ENCODE measurements at regions not wholly inside any gene's neighbourhood (a gene's known extent, or its start where the extent isn't known, plus 50 kb on each side); places are given as distances from the start of the nearest gene placed in this dataset.

GRCh38 chr18:33836564-33836963, 258.5 kb downstream of the ASXL3 start:
- H3K4me1 ChIP-seq = no peaks in the 10 kb centered on the region
- H3K9me3 ChIP-seq = no peaks in the 10 kb centered on the region
- no peak overlapping the region for H3K27ac ChIP-seq
- no peak for ATAC-seq
- DNase-seq = no peak
- TF ChIP-seq CTCF (IDR thresholded peaks at IDR 0.05) = no peak
- H3K4me3 ChIP-seq = no peak overlapping the region
- H3K27me3 ChIP-seq = no peaks in the 10 kb centered on the region
- intact Hi-C loops (cut with DNase I) = no loop called here
- no peaks in the 10 kb centered on the region for H3K36me3 ChIP-seq

GRCh38 chr18:33835419-33835818, 257.4 kb downstream of the ASXL3 start:
- no peak for ATAC-seq
- no peak for TF ChIP-seq CTCF (IDR thresholded peaks at IDR 0.05)
- intact Hi-C loops (cut with DNase I) = no loop called here
- no peaks in the 10 kb centered on the region for H3K27me3 ChIP-seq
- no peak overlapping the region for H3K27ac ChIP-seq
- no peak for DNase-seq
- no peaks in the 10 kb centered on the region for H3K36me3 ChIP-seq
- no peak overlapping the region for H3K4me3 ChIP-seq
- no peaks in the 10 kb centered on the region for H3K4me1 ChIP-seq
- H3K9me3 ChIP-seq = no peaks in the 10 kb centered on the region

GRCh38 chr18:33833842-33834241, 255.8 kb downstream of the ASXL3 start:
- H3K9me3 ChIP-seq = no peaks in the 10 kb centered on the region
- H3K4me1 ChIP-seq = no peaks in the 10 kb centered on the region
- H3K4me3 ChIP-seq = no peak overlapping the region
- intact Hi-C loops (cut with DNase I) = no loop called here
- H3K36me3 ChIP-seq = no peaks in the 10 kb centered on the region
- DNase-seq = no peak
- ATAC-seq = no peak
- H3K27me3 ChIP-seq = no peaks in the 10 kb centered on the region
- no peak overlapping the region for H3K27ac ChIP-seq
- no peak for TF ChIP-seq CTCF (IDR thresholded peaks at IDR 0.05)

GRCh38 chr18:33831424-33831823, 253.4 kb downstream of the ASXL3 start:
- Histone ChIP-seq H3K27ac (no peak overlapping the region), H3K9me3 (no peaks in the 10 kb centered on the region), H3K4me1 (no peaks in the 10 kb centered on the region), H3K4me3 (no peak overlapping the region), H3K27me3 (no peaks in the 10 kb centered on the region), H3K36me3 (no peaks in the 10 kb centered on the region)
- intact Hi-C loops (cut with DNase I) = no loop called here
- TF ChIP-seq CTCF (IDR thresholded peaks at IDR 0.05) = no peak
- DNase-seq (no peak), ATAC-seq (no peak)

- no peaks in the 10 kb centered on the region for H3K36me3 ChIP-seq
- ATAC-seq (no peak), DNase-seq (no peak)
- H3K27ac ChIP-seq = no peak overlapping the region
- intact Hi-C loops (cut with DNase I) = no loop called here
- no peak overlapping the region for H3K4me3 ChIP-seq
- no peak for TF ChIP-seq CTCF (IDR thresholded peaks at IDR 0.05)
- H3K9me3 ChIP-seq = no peaks in the 10 kb centered on the region
- no peaks in the 10 kb centered on the region for H3K27me3 ChIP-seq
- H3K4me1 ChIP-seq = no peaks in the 10 kb centered on the region
Measured at GRCh38 chr18:33830213-33830612, 252.2 kb downstream of the ASXL3 start.

- Histone ChIP-seq H3K9me3 (no peaks in the 10 kb centered on the region), H3K4me3 (no peak overlapping the region), H3K4me1 (no peaks in the 10 kb centered on the region), H3K27ac (no peak overlapping the region), H3K36me3 (no peaks in the 10 kb centered on the region), H3K27me3 (no peaks in the 10 kb centered on the region)
- intact Hi-C loops (cut with DNase I) = no loop called here
- ATAC-seq = no peak
- no peak for DNase-seq
- TF ChIP-seq CTCF (IDR thresholded peaks at IDR 0.05) = no peak
Measured at GRCh38 chr18:33828949-33829348, 250.9 kb downstream of the ASXL3 start.
